OCI-LY7 (cell line): ENCODE measurements at regions not wholly inside any gene's neighbourhood (a gene's known extent, or its start where the extent isn't known, plus 50 kb on each side); places are given as distances from the start of the nearest gene placed in this dataset.

ENCODE experiments used
- CTCF ChIP-seq: fragments of 200-600 bp; sonication (generic); conservative IDR thresholded peaks from 2 replicates; pipeline ENCODE4 v1.5.1; 2014; ENCODE audit warnings: mild to moderate bottlenecking, antibody characterized with exemption, low read length, moderate library complexity, mixed read lengths
- EZH2phosphoT487 ChIP-seq: fragments of 200-600 bp; sonication (generic); IDR thresholded peaks from 2 replicates; pipeline ENCODE4 v1.6.1; 2018; ENCODE audit warnings: low read depth, borderline replicate concordance, mild to moderate bottlenecking, mixed run types, antibody characterized with exemption, low read length, moderate library complexity, mixed read lengths

- no peak for TF ChIP-seq CTCF
- TF ChIP-seq EZH2phosphoT487, result no peak
These were observed 104.3 kb upstream of the FOXN2 start for GRCh38 chr2:48210189-48210588.
